HL-60 (cell line): ENCODE measurements at regions not wholly inside any gene's neighbourhood (a gene's known extent, or its start where the extent isn't known, plus 50 kb on each side); places are given as distances from the start of the nearest gene placed in this dataset.

Source experiments
- DNase-seq, 2 experiments: peaks; one replicate each; pipeline ENCODE4 v3.0.0-alpha.2; 2010 to 2020; ENCODE audit warnings: low read depth in 1 of 2, low spot score in 1 of 2
- H3K27ac ChIP-seq: fragments of 250-450 bp; sonication (Bioruptor Pico); replicated peaks from 2 replicates; pipeline ENCODE4 v1.5.1; 2020; ENCODE audit warnings: mild to moderate bottlenecking, moderate library complexity
- H3K27me3 ChIP-seq: fragments of 250-450 bp; sonication (Bioruptor Pico); 2 replicates; pipeline ENCODE4 v1.5.1; 2021; ENCODE audit warnings: mild to moderate bottlenecking, moderate library complexity; ENCODE audit not compliant: insufficient read depth, poor library complexity, severe bottlenecking
- H3K4me3 ChIP-seq: replicated peaks from 2 replicates; pipeline ENCODE4 v1.5.1; 2011; ENCODE audit warnings: mild to moderate bottlenecking, control low read depth, low read length; ENCODE audit not compliant: insufficient read depth
- CTCF ChIP-seq: IDR thresholded peaks from one replicate; pipeline ENCODE4 v1.5.1; 2011; ENCODE audit warnings: low read length, control low read depth, inconsistent platforms; ENCODE audit not compliant: insufficient read depth
- GABPA ChIP-seq: IDR thresholded peaks from 2 replicates; pipeline ENCODE4 v1.6.1; 2012; ENCODE audit warnings: low read depth
- POLR2AphosphoS5 ChIP-seq: IDR thresholded peaks from 2 replicates; pipeline ENCODE4 v1.6.1; 2012; ENCODE audit warnings: low read depth
- REST ChIP-seq: IDR thresholded peaks from 2 replicates; pipeline ENCODE4 v1.6.1; 2012; ENCODE audit warnings: low read depth; ENCODE audit not compliant: insufficient replicate concordance
- SPI1 ChIP-seq: IDR thresholded peaks from 2 replicates; pipeline ENCODE4 v1.6.1; 2012; ENCODE audit warnings: low read depth, mild to moderate bottlenecking, borderline replicate concordance

DNA sequence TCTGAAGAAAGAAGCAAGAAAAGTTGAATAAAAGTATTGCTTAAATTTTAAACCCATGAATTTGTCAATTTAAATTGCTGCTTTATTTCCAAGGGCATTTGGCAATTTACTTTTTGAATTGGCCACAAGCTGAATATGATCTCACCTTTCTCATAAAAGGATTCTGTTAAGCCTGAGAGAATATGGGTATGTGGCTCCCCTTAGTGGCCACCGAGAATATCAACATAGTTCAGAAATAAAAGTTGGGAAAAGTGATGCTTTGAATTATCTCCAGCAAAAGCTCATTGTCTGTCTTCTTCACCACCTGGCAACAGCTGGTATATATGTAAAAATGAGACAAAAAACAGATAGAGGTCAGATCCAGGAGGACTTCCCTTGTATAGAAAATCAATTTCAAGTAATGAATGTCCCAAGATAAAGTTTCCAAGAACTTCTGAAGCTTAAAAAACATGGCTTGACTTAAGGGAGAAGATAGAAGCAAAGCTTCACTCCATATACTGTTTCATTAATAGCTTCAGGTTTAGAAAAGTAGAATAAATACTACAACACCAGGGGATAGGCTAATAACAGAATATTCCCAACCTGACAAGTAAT lies 290.7 kb upstream of the FAM241A start:
- TF ChIP-seq CTCF (peak; percentile 33), GABPA (no peak)
- no peak overlapping the region for H3K4me3 ChIP-seq
- no peak overlapping the region for H3K27ac ChIP-seq
- no peaks in the 10 kb centered on the region for H3K27me3 ChIP-seq
- DNase-seq = peak in 1 of 2 experiments; percentile 14

GRCh38 chr4:111855308-111855707 lies 289.9 kb upstream of the FAM241A start:
- TF ChIP-seq POLR2AphosphoS5 (no peak), REST (no peak), GABPA (no peak), CTCF (no peak), SPI1 (no peak)
- H3K27ac ChIP-seq = no peak overlapping the region
- DNase-seq = no peak
- H3K4me3 ChIP-seq = no peak overlapping the region
- H3K27me3 ChIP-seq = no peaks in the 10 kb centered on the region

DNA sequence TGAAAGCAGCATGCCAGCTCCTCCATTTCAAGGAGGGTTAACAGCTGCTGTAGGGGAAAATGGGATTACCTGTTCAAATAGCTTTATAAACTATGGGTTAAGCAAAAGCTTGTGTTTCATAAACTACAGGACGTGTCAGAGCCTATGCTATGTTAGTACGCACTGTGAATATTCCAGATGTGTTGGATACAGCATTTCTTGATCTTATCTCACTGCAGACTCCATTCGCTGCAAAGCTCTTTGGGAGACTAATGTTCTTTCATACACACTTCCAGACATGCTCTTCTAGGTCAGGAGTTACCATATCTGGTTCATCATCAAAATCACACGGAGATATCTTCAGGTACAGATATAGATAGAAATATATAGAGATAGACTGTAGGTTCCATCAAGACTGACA lies 281.2 kb upstream of the FAM241A start:
- H3K4me3 ChIP-seq = no peak overlapping the region
- DNase-seq = no peak
- TF ChIP-seq REST (no peak), CTCF (no peak), POLR2AphosphoS5 (no peak), SPI1 (no peak), GABPA (no peak)
- no peak overlapping the region for H3K27ac ChIP-seq
- no peaks in the 10 kb centered on the region for H3K27me3 ChIP-seq

GRCh38 chr4:111869339-111869738 lies 275.9 kb upstream of the FAM241A start:
- DNase-seq = no peak
- H3K27ac ChIP-seq = no peak overlapping the region
- no peak for TF ChIP-seq GABPA
- no peak for TF ChIP-seq POLR2AphosphoS5
- no peak for TF ChIP-seq SPI1
- TF ChIP-seq REST = no peak
- TF ChIP-seq CTCF = no peak
- H3K4me3 ChIP-seq = no peak overlapping the region
- no peaks in the 10 kb centered on the region for H3K27me3 ChIP-seq
